Tibial nerve (tissue), 4 donors: ENCODE measurements at regions not wholly inside any gene's neighbourhood (a gene's known extent, or its start where the extent isn't known, plus 50 kb on each side); places are given as distances from the start of the nearest gene placed in this dataset.
"Not testable (repeated sequence)": the region's sequence is repeated elsewhere in the genome, so short reads cannot be mapped to it uniquely, and the experiment has no call there.

Experiments used
- EP300 ChIP-seq, 2 donors: sonication (generic); formaldehyde crosslinking; IDR thresholded peaks; one replicate each; pipeline ENCODE4 v1.6.1; 2017; ENCODE audit warnings: antibody characterized with exemption in 2 of 2, mild to moderate bottlenecking in 1 of 2
- POLR2A ChIP-seq, 2 donors: fragments of 450-650 bp; IDR thresholded peaks; one replicate each; pipeline ENCODE4 v1.6.1; 2017; ENCODE audit warnings: antibody characterized with exemption in 2 of 2, mild to moderate bottlenecking in 2 of 2, moderate library complexity in 2 of 2
- TF ChIP-seq, protein P1 (sequence below), 5 experiments: fragments of 200-600 bp in 3 of 5; fragments of 450-650 bp in 2 of 5; sonication (generic) in 3 of 5; IDR thresholded peaks; one replicate each; pipeline ENCODE4 v1.5.1; 2016 to 2019; ENCODE audit warnings: antibody characterized with exemption in 5 of 5, mild to moderate bottlenecking in 3 of 5, moderate library complexity in 2 of 5

DNA sequence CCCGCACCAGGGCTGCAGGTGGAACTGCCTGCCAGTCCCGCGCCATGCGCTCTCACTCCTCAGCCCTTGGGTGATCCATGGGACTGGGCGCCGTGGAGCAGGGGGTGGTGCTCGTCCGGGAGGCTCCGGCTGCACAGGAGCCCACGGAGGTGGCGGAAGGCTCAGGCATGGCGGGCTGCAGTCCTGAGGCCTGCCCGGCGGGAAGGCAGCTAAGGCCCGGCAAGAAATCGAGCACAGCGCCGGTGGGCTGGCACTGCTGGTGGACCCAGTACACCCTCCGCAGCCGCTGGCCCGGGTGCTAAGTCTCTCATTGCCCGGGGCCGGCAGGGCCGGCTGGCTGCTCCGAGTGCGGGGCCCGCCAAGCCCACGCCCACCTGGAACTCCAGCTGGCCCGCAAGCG is 976.0 kb downstream of the ADGRL2 start:
- TF ChIP-seq, protein P1, sequence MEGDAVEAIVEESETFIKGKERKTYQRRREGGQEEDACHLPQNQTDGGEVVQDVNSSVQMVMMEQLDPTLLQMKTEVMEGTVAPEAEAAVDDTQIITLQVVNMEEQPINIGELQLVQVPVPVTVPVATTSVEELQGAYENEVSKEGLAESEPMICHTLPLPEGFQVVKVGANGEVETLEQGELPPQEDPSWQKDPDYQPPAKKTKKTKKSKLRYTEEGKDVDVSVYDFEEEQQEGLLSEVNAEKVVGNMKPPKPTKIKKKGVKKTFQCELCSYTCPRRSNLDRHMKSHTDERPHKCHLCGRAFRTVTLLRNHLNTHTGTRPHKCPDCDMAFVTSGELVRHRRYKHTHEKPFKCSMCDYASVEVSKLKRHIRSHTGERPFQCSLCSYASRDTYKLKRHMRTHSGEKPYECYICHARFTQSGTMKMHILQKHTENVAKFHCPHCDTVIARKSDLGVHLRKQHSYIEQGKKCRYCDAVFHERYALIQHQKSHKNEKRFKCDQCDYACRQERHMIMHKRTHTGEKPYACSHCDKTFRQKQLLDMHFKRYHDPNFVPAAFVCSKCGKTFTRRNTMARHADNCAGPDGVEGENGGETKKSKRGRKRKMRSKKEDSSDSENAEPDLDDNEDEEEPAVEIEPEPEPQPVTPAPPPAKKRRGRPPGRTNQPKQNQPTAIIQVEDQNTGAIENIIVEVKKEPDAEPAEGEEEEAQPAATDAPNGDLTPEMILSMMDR (IDR thresholded peaks at IDR 0.05), result not testable (repeated sequence)
- TF ChIP-seq POLR2A, EP300 (IDR thresholded peaks at IDR 0.05): not testable (repeated sequence)
